Ovary (tissue), 7 donors: ENCODE measurements at regions not wholly inside any gene's neighbourhood (a gene's known extent, or its start where the extent isn't known, plus 50 kb on each side); places are given as distances from the start of the nearest gene placed in this dataset.

Experiments
- DNase-seq, 5 donors: peaks; one replicate each; pipeline ENCODE4 v3.0.0-alpha.2; 2019 to 2020
- H3K27ac ChIP-seq, 2 donors: fragments of 200-600 bp; one replicate each; pipeline versions ENCODE4 v1.5.1 to v1.8.0; 2019 to 2022
- H3K27me3 ChIP-seq: fragments of 200-600 bp; one replicate; pipeline ENCODE4 v1.8.0; 2022
- H3K36me3 ChIP-seq: fragments of 200-600 bp; sonication (generic); one replicate; pipeline ENCODE4 v1.5.1; 2019
- H3K4me1 ChIP-seq: one replicate; pipeline ENCODE4 v1.8.1; 2013; ENCODE audit warnings: mild to moderate bottlenecking, moderate library complexity; ENCODE audit not compliant: insufficient read depth
- H3K4me3 ChIP-seq: fragments of 200-600 bp; sonication (generic); one replicate; pipeline ENCODE4 v1.5.1; 2017
- H3K9me3 ChIP-seq, 2 donors: fragments of 200-600 bp in 1 of 2; sonication (generic) in 1 of 2; one replicate each; pipeline versions ENCODE4 v1.5.1 to v1.8.1; 2013 to 2019; ENCODE audit warnings: mild to moderate bottlenecking in 1 of 2, moderate library complexity in 1 of 2
- CTCF ChIP-seq, 3 donors: fragments of 450-650 bp in 2 of 3; fragments of 200-600 bp in 1 of 3; IDR thresholded peaks; one replicate each; pipeline versions ENCODE4 v1.5.1 to v1.8.0; 2016 to 2022; ENCODE audit warnings: antibody characterized with exemption in 3 of 3, mild to moderate bottlenecking in 1 of 3
- EP300 ChIP-seq: sonication (generic); formaldehyde crosslinking; IDR thresholded peaks from one replicate; pipeline ENCODE4 v1.6.1; 2017; ENCODE audit warnings: antibody characterized with exemption
- POLR2A ChIP-seq: fragments of 450-650 bp; IDR thresholded peaks from one replicate; pipeline ENCODE4 v1.6.1; 2017; ENCODE audit warnings: antibody characterized with exemption, mild to moderate bottlenecking, moderate library complexity
- WGBS, 3 donors: extraction: QIAGEN DNeasy Blood & Tissue Kit in 1 of 3; methylation state at CpG; one replicate each; pipeline versions ENCODE4 v1.1.5 to v1.1.7; 2013 to 2017; 5-methylcytosine and 5-hydroxymethylcytosine counted together
- intact Hi-C, 4 donors: fragments of 100-400 bp; cut with DNase I; formaldehyde crosslinking; loops; one replicate each; pipeline versions ENCODE4 v1.11.0 to v1.15.1; 2022 to 2023
- donor health status: DM: no; HTN: no; CAD: no; lungs with moderate emphysema.
- donor health status: DM: no; HTN: no; CAD: no.
- donor health status: Bipolar disorder and iron deficiency.
- donor health status: DM: no; HTN: no; CAD: no.
- donor health status: DM: yes; HTN: yes; CAD: no.

DNA sequence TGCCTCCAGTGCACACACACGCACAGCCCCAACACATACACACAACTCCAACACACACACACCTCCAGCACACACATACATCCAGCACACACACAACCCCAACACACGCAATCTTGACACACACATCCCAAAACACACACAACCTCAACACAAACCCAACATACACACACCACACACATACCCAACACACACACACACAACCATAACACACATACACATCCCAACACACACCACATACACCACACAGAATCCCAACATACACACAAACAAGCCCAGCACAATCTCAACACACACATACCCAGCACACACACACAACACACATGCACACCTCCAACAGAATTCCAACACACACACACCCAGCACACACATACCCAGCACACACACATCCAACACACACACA, 301.1 kb downstream of the ABCC12 start:
- 95 to 96% (median 96%) methylated on average over 2 of the region's 2 CpGs for WGBS, 3 donors
- no peak overlapping the region for H3K27ac ChIP-seq
- peaks cover 0 to 3% of the 10 kb centered on the region in 2 donors for H3K9me3 ChIP-seq
- H3K4me3 ChIP-seq = no peak overlapping the region
- TF ChIP-seq POLR2A (no peak), EP300 (no peak), CTCF (IDR thresholded peaks at IDR 0.05) (no peak)
- intact Hi-C loops = no loop called here
- no peaks in the 10 kb centered on the region for H3K36me3 ChIP-seq
- H3K27me3 ChIP-seq = no peaks in the 10 kb centered on the region
- no peaks in the 10 kb centered on the region for H3K4me1 ChIP-seq
- no peak for DNase-seq

- Histone ChIP-seq H3K4me3 (no peak overlapping the region), H3K9me3 (peaks cover 0 to 3% of the 10 kb centered on the region in 2 donors), H3K27me3 (no peaks in the 10 kb centered on the region), H3K4me1 (no peaks in the 10 kb centered on the region), H3K36me3 (no peaks in the 10 kb centered on the region), H3K27ac (no peak overlapping the region)
- WGBS, 3 donors = 81 to 82% (median 82%) methylated on average over 6 of the region's 6 CpGs
- DNase-seq = no peak
- TF ChIP-seq CTCF (IDR thresholded peaks at IDR 0.05) (no peak), EP300 (no peak), POLR2A (no peak)
- intact Hi-C loops = no loop called here
Observed at GRCh38 chr16:47852991-47853390, 302.8 kb downstream of the ABCC12 start.

DNA sequence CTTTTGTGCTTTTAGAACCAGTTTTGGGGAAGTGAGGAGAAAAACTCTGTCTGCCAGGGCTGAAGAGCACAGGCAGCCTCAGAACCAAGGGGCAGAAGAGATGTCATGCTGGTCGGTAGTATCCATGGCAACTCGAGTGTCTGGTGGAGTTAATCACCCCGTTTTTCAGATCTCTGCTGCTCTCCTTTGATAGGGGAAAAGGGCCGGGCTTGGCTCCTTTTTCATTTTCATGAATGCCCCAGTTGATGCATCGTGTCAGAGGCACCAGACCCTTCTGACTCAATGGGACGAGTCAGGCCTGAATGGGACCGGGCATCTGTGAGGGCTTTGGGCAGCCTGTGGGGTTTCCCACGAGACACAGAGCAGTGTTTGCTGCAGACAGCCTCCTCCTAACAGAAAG, 304.6 kb downstream of the ABCC12 start:
- H3K27ac ChIP-seq = no peak overlapping the region
- no peaks in the 10 kb centered on the region for H3K36me3 ChIP-seq
- no peaks in the 10 kb centered on the region for H3K4me1 ChIP-seq
- intact Hi-C loops = no loop called here
- H3K4me3 ChIP-seq = no peak overlapping the region
- 62 to 68% (median 67%) methylated on average over 8 of the region's 8 CpGs for WGBS, 3 donors
- DNase-seq = no peak
- H3K9me3 ChIP-seq = peaks cover 0 to 3% of the 10 kb centered on the region in 2 donors
- H3K27me3 ChIP-seq = no peaks in the 10 kb centered on the region
- no peak for TF ChIP-seq POLR2A
- no peak for TF ChIP-seq EP300
- TF ChIP-seq CTCF (IDR thresholded peaks at IDR 0.05) = no peak

DNA sequence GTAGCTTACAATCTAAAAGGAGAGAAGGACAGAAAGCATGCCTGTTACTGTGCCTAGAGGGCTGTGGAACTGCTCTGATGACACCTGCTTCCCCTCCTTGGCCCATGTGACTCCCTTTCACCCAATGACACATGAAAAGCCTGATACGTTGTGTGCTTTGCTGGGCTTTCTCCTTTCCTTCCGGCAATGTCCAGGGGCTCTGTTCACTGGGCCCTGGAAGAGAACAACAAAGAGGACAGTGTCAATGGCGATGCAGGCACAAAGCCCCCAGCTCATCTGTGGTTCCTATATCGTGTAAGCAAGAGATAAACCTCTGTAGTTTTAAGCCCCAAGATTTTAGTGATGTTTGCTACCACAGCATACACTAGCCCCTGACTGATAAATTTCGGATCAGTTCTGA, 306.1 kb downstream of the ABCC12 start:
- no peak overlapping the region for H3K4me3 ChIP-seq
- H3K27me3 ChIP-seq = no peaks in the 10 kb centered on the region
- H3K9me3 ChIP-seq = peaks cover 0 to 3% of the 10 kb centered on the region in 2 donors
- no peaks in the 10 kb centered on the region for H3K36me3 ChIP-seq
- H3K4me1 ChIP-seq = no peaks in the 10 kb centered on the region
- DNase-seq = no peak
- no peak for TF ChIP-seq EP300
- no peak for TF ChIP-seq CTCF (IDR thresholded peaks at IDR 0.05)
- no peak for TF ChIP-seq POLR2A
- WGBS, 3 donors = 86 to 87% (median 86%) methylated on average over 5 of the region's 5 CpGs
- H3K27ac ChIP-seq = no peak overlapping the region
- intact Hi-C loops = no loop called here
